Stimulated activated naive CD4-positive, alpha-beta T cell (primary cell): ENCODE measurements at regions not wholly inside any gene's neighbourhood (a gene's known extent, or its start where the extent isn't known, plus 50 kb on each side); places are given as distances from the start of the nearest gene placed in this dataset.
"Not testable (repeated sequence)": the region's sequence is repeated elsewhere in the genome, so short reads cannot be mapped to it uniquely, and the experiment has no call there.

ENCODE experiments used
- DNase-seq, 6 experiments: peaks; one replicate each; lab custom pipeline; 2025; lab: John Stamatoyannopoulos, UW

DNA sequence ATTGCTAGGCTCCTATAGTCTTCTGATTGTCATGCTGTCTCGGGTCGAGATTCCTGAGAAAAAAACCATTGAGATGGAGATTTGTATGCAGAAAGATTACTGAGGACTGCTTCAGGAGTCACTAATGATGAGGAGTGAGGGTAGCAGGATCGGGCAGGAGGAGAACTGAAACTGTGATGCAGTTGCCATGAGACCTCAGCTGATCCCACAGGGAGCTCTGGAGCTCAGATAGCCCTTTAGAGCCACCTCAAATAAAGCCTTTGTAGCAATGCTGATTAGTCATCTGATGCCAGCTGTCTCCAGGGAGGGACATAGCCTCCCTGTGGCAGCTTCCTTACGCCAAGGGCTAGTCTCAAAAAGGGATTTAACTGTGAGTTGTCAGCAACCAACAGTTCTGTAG lies 256.9 kb downstream of the DMAC1 start:
- no peak for DNase-seq

DNA sequence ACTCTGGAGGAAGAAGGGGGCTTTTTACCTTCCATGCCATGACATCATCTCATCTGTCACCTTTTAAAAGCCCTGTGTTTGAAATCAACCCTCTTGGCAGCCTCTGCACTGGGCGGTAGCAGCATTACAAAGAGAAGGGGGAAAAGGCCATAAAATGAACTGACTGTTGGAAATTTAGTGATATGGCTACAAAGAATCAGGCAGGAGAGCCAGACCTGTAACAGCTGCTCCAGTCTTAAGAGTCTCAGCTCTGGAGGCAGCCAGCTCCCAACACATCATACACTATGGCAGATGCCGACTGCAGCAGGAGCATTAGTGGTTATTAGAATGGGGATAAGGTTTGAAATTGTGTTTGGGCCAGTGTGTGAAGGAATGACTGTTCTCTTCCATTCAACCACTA lies 257.5 kb downstream of the DMAC1 start:
- DNase-seq = no peak

DNA sequence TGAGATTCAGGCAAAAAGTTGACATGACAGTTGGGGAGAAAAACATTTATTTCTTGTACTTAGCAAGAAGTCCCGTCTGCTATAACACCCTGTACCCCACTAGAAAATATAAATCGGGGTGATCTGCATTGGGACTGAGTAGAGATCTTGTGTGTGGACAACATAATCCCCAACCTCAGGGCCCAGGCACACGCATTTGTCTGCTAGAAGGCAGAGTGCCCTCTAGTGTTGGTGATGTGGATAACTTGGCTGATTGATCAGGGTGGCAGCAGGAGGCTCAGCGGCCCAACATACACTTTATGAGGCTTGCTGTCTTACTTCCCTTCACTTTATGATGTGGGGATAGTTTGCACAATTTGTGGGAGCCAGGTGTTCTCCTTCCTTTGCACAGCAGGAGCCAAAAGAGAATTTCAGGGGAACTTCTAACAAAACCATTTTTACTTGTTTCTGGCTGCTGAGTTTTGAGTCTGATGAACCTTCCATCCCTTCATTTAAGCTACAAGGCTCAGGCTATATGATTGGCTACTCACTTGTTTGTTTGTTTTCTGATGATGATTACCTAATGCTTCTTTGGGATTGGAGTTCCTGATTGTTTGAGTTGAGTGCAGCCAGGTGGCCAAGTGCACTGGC lies 263.2 kb downstream of the DMAC1 start:
- DNase-seq = peak in 1 of 6 experiments; percentile 11

DNA sequence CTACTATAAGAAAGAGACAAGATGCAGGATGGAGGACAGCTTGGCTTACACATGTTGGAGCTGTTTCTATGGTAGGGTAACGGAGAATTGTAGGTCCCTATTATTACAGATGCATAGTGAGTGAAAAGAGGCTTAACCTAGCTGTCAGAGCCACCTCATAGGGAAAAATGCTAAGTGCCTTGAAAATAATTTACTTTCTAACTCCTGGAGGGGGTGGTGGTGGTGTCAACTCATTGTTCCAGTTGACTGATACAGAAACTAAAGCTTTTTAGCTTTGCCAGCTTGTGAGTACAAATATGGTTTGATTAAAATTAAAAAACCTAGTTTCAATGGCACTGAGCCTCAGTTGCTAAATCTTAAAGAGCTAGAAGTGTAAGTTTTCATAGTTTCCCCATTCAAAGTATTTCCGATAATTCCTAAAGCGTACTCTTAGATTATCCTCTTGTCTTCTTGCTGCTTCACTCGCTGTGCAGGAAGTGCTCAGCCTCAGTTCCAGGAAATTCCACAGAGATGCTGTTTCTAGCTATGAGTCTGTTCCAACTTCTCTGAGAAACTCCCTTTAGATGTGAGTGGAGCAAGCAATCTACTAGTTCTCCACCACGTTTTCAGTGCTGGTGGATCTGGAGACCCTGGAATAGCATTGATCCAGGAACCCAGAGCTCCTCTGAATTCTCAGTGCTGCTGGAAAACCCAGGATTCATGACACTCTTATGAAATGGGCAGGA lies 265.2 kb downstream of the DMAC1 start:
- no peak for DNase-seq

DNA sequence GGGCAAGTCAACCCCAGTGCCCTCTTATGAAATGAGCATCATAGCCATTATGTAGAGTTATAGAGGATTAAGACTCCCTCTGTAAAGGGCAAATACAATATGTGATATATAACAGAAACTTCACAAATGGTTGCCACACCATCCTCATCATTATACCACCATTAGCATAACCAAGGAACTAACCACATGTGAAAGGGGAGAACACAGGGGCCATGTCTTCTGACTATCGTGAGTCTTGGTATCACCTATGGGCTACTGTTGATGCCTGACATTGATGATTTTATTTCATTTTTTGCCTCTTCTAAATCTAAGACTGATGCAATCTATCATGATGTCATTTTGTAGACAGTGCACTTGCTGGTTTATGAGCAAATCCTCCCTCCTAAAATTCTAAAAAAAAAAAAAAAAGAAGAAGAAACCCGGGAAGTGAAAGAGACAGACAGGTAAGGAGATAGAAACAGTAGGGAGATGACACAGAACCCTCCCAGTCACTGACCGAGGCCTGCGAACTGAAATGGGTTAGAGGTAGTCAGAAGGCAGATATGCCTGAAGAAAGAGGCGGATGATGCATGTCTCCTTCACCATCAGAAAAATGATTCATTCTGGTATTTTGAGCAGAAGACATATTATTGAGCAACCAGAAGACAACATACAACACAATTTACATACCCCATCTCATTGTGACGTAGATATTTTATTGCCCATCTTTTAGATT lies 266.0 kb downstream of the DMAC1 start:
- no peak for DNase-seq

DNA sequence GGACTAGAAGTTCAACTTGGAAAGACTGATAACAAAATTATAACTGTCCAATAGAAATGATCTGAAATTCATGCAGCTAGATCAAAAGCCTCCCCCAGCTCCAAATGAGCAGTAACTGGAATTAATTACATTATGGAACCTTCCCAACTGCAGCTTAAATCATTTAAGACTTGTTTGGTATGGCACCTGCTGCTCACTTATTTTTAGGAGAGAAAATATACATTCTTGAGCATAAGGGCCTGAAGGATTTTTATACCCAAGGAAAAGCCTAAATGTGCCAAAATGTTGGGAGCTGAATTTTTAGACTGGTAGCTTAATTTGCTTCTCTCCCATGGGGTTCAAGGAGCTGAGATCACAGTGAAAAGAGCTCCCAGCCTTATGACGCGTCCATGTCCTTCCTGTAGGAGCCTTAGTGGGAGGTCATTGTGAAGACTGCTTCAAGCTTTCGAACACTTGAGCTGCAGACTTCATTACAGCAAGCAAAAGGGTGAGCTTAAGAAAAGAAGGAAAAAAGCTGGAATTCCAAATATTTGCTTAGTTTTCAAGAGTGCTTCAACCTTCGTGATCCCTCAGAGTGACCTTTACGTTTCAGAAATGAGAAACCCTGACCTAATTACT lies 276.0 kb downstream of the DMAC1 start:
- DNase-seq = no peak

DNA sequence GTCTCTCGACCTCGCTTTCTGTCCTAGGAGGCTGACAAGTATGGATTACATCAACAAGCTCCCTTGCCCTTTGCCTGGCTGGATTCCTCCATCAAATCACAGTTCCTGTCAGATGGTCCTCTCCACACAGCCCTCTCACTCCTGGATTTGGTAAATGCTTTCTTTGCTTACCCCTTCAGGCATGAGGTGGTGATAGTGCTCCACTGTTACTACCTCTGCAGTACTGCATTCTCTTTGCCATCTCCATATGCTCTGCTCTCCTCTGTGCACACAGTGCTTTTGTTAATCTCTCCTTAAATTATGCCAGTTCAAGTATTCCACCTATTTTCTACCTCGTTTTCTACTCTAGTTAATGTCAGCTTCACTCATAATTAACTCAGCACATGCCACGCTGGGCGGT lies 279.2 kb downstream of the DMAC1 start:
- DNase-seq = no peak

DNA sequence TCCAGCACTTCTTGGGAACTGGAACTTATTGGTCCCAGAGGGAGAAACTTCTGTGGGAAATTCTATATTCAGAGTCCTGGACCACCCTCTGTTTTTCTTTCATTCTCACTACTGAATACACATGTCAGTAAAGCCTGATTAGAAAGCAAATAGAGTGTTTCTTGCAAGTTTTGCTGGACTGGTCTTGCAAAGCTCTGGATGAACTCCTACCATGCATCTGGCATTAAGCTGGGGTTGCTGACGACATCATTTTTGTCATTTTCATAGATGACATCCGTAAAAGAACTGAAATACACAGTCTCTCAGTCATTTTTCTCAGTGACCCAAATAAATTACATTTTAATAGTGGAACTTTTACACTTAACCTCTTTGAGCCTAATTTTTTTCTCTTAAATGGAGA lies 283.2 kb downstream of the DMAC1 start:
- no peak for DNase-seq

DNA sequence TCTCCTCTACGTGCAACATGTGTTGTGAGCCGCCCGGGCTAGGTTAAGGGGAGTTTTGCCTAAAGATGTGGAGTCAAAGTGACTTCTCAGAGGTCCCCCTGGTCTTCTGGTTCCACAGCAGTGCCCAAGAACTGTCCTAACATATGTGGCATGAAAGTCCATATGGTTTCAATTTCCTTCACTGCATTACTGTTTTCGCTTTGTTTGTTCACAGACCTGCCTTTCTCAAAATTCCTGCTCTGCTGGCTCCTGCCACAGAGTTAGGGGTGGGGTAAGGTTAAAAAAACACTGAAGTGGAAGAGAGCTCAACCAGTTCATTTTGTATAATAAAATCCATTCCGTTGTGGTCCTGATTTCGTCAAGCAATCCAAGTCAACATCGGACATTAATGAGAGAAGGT lies 289.4 kb downstream of the DMAC1 start:
- DNase-seq = no peak

DNA sequence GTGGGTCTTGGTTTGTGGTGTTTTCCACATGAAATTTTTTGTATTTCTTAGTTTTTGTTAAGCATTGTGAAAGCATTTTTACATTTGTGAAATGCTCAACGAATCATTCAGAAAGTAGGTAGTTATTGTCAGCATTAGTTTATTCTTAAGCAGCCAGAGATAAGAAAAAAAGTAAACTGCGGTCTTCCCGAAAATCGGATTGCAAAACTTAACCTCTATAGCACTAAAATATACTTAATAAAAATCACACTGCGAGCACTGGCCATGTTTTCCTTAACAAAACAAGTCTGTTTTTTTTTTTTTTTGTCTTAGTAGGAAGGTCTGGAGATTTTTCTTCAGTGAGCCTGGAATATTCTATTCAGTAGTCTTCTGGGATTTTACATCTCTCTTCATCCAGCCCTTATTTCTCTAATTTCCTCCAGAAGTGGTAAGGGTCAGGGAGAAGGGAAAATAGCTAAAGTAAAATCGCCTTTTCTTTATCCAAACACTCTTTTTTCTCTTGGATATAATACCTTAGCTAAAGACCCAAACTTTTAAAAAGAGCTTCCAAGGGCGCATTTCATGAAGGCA lies 289.9 kb downstream of the DMAC1 start:
- no peak for DNase-seq

DNA sequence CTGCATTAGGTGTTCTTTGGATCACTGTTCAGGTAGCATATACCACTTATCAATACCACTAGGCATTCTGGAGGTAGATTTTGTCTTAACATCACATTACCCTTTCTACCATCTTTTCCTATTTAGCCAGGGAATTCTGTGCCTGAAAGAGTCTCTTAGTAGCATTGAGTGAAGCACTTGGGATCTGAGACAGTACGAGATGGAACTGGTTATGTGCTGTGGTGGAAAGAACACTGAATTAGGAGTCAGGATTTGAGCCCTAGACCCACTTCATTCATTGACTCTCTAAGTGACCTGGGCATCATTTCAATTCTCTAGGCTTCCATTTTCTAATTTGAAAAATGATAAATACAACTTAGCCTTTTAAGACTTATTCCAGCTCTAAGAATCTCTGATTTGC lies 291.1 kb downstream of the DMAC1 start:
- no peak for DNase-seq

DNA sequence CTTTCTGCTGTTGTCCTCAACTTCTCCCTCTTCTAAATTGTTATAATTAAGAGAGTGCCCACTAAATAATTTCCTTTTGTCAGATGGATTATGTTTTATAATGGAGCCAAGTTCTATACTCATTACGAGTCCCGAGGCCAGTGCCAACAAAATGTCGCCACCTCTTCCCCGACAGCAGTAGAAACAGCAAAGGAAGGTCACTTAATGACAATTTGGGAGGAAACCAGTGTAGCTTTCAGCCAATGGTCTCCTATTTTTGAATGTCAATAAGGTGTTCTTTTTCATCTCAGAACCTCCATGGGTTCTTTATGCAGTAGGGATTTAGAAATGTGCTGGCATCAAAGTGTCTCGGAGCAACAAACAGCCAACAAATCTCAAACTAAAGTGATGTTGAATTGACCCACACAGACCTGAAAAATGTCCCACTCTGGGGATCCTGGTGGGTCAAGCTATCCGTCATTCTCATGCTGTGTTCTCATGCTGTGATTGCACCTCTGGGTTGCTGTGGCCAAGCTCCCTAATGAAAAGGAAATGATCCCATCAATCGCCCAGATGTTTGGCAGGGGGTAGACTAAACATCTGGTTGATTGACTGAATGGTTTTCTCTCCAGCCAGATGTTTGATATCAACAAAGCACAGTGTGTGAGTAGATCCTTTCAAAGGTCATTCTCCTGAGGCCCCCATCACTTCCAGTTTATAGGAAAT lies 291.9 kb downstream of the DMAC1 start:
- no peak for DNase-seq

DNA sequence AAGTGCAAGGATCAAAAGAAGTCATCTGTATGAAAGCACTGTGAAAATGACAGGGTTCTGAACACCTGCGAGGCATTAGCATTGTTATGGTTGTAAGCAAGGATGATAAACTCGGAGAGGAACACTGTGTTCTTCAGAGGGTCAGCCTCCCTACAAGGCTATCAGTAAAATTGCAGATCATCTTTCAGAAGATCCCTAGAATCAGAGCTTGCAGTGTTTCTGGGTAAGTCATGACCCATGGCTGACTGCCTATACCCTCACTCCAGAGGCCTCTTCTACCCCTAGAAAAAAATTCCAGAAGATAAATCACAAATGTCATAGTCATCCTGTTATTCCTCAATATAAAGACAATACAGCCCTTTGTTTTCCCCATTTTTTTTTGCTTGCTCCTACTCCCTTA lies 292.6 kb downstream of the DMAC1 start:
- DNase-seq = no peak

DNA sequence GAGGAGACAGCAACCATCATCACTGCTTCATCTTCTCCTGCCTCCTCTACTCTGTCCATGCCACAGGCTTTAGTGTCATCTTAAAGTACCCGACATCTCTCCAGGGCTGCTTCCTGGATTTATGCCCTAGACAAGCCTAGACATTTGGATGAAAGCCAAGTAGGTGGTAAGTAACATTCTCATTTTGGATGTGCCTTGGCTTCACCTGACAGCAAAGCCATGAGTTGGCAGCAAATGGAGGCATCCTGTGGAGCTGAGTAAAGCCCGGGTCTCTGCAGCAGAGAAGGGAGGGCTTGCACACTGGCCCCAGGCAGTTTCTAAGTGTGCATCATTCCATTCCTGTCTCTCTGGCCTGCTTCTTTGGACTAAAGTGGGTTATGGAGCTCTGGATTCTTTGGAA lies 299.1 kb downstream of the DMAC1 start:
- DNase-seq = no peak

DNA sequence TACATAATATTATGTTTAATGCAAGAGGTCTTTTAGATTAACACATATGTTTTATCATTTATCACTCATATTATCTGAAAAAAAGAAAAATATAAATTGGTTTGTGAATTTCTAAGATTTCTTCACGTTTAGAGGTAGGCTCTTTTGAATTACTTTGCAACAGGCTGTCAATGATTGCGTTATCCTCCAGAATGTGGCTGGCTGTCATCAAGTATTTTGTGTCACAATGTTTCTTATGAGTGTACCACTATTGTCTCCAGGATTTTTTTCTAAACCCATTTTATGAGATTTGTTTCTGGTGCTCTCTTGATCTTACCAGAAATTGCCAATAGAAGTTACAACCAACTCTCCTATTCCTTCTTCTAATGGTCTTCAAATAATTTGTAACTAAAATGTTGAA lies 307.9 kb downstream of the DMAC1 start:
- DNase-seq = no peak

DNA sequence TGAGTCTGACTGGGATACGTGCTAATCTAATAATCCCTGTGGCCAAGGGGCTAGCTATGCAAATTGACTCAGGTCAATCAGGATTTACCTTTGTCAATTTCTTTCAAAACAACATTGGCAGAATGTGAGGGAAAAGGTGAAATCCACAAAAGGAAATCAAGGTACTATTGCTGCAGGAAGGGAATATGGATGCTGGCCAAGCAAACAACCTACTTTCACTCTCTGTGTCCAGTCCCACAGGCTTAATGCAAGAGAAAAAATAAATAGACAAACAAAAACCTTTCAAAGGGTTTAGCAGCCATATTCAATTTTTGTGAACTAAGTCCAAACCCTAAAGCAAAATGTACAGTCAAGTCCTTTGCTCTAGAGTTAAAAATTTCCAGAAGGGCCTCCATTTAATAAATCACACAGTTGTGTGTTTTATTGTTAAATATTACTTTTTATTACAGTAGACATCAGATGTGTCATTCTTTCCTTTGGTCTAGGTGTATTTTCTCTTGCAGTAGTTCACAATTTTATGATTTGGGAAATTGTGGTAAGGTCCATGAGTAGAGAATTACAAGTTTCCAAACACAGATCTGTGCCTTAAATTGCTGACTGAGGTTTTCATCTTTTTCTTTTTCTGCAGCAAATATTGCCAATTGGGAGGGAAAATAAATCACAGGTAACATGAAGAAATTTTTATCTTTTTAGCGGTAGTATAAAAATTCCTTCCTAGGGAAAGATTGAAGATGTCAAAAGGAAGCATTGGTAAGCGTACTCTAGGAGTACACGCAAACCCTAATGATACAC lies 309.1 kb downstream of the DMAC1 start:
- DNase-seq = no peak

DNA sequence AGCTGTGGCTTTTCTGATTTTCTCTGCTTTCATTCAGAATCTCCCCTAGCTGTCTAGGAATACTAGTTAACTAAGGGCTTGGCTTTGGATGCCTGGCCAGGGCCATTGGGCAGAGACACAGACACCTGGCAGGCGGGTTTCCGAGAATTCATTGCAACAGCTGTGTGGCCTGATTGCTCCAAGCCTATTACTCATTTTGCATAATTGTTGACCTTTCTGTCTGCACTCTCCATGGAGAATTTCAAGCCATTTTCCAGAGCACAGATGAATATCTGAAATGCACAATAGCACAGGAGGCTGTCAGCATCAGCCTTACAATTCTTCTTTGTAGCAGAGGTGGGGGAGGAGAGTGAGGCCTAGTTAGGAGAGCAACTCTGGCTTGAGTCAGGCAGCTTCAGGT lies 310.5 kb downstream of the DMAC1 start:
- no peak for DNase-seq

DNA sequence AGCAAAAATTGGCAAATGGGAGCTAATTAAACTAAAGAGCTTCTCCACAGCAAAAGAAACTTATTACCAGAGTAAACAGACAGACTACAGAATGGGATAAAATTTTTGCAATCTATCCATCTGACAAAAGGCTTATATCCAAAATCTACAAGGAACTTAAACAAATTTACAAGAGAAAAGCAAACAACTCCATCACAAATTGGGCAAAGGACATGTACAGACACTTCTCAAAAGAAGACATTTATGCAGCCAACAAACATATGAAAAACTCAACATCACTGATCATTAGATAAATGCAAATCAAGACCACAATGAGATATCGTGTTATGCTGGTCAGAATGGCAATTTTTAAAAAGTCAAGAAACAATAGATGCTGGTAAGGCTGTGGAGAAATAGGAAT lies 315.6 kb downstream of the DMAC1 start:
- DNase-seq = not testable (repeated sequence)

DNA sequence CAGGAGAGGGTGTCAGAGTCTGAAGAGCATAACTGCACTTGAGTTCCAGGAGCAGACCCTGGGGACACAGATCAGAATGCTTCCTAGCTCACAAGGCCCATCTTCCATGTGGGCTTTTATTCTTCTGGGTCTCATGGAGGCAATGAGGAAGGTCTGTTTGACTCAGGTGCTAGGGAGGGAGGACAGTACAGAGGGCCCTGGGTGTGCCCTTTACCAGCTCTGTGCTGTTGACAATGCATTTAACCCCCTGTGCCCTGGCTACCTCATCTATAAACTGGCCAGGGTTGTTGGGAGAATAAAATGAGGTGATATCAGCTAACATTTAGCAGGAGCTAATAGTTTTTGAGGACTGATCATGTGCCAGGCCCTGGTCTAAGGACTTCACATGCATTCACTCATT lies 318.0 kb downstream of the DMAC1 start:
- DNase-seq = no peak

DNA sequence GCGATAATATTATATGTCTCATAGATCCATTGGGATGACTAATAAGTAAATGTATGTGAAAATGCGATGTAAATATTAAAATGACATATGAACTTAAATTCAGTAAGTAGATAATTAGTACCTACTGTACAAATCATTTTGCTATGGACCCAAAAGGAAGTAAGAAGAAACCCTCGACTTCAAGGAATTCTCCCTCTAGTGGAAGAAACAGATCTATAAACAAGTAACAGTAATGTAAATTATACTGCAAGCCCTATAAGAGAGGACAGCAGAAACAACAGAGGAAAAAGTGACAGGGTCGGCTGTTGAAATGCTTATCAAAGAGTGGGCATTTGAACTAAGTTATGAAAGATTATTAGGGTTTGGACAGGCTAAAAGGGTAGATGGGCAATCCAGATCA lies 320.3 kb downstream of the DMAC1 start:
- no peak for DNase-seq

DNA sequence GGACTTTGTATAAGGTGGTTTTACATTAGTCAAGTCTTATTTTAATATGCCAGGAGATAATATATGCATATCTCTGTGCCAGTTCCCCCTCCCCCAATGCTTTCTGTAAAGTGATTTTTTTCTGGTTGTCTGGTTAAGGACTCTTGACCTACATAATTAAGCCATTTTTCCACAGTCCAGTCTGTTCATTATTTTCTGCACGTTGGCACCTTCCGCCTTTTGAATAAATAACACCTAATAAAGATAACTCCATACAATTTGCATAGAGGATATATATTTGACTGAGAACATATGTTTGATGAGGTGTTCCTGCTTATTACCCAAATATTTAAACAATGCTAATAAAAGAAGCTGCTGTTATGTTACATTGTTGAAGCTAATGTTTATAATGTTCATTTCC lies 320.9 kb downstream of the DMAC1 start:
- no peak for DNase-seq
